ENCODE measurements at regions not wholly inside any gene's neighbourhood (a gene's known extent, or its start where the extent isn't known, plus 50 kb on each side); places are given as distances from the start of the nearest gene placed in this dataset.

DNA sequence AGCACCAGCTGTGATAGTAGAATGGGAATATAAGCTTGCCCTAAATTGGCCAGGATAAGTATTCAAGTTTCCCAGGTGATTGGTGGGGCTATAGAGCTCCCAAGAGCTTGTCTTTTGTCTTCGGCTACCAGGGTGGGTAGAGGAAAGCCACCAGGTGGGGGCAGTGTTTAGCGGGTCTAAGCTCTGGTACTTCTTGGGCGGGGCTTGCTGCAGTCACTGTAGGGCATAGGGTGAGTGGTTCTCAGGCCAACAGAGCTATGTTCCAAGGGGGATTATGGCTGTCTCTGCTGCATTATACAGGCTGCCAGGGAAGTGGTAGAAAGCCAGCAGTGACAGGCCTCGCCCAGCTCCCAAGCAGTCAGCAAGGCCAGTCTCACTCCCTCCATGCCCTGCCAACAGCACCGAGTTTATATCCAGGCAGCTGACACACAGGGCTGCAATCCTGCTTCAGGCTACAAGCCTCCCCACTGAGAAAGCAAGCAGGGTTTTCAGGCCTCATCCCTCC is 110.7 kb downstream of the ZNF467 start (continued):
- TF ChIP-seq, protein P1, sequence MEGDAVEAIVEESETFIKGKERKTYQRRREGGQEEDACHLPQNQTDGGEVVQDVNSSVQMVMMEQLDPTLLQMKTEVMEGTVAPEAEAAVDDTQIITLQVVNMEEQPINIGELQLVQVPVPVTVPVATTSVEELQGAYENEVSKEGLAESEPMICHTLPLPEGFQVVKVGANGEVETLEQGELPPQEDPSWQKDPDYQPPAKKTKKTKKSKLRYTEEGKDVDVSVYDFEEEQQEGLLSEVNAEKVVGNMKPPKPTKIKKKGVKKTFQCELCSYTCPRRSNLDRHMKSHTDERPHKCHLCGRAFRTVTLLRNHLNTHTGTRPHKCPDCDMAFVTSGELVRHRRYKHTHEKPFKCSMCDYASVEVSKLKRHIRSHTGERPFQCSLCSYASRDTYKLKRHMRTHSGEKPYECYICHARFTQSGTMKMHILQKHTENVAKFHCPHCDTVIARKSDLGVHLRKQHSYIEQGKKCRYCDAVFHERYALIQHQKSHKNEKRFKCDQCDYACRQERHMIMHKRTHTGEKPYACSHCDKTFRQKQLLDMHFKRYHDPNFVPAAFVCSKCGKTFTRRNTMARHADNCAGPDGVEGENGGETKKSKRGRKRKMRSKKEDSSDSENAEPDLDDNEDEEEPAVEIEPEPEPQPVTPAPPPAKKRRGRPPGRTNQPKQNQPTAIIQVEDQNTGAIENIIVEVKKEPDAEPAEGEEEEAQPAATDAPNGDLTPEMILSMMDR (IDR thresholded peaks at IDR 0.05; ENCODE audit: control extremely low read depth in 1 of 3, insufficient read depth in 1 of 3, low read depth in 1 of 3, low read length in 3 of 3): peak; percentile 74 to 88 (median 83)
- no peak for TF ChIP-seq SIN3A (conservative IDR thresholded peaks at IDR 0.05 in 1 of 2, IDR thresholded peaks at IDR 0.05 in 1 of 2; ENCODE audit: low read depth in 1 of 2, low read length in 2 of 2)
- TF ChIP-seq, protein P2, sequence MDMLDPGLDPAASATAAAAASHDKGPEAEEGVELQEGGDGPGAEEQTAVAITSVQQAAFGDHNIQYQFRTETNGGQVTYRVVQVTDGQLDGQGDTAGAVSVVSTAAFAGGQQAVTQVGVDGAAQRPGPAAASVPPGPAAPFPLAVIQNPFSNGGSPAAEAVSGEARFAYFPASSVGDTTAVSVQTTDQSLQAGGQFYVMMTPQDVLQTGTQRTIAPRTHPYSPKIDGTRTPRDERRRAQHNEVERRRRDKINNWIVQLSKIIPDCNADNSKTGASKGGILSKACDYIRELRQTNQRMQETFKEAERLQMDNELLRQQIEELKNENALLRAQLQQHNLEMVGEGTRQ (IDR thresholded peaks at IDR 0.05; ENCODE audit: low read length): no peak

All from H1 (cell line).